A549 (cell line): ENCODE measurements at regions not wholly inside any gene's neighbourhood (a gene's known extent, or its start where the extent isn't known, plus 50 kb on each side); places are given as distances from the start of the nearest gene placed in this dataset.

Source experiments
- ATOH8 ChIP-seq: fragments of 250-450 bp; sonication (Bioruptor Pico); IDR thresholded peaks from 2 replicates; pipeline ENCODE4 v1.5.0; 2020; ENCODE audit warnings: low read depth, mild to moderate bottlenecking, moderate library complexity
- CBX2 ChIP-seq: fragments of 200-600 bp; sonication (generic); IDR thresholded peaks from 2 replicates; pipeline ENCODE4 v1.6.1; 2016; ENCODE audit warnings: low read depth, mild to moderate bottlenecking, borderline replicate concordance
- CEBPB ChIP-seq, 2 experiments: fragments of >200 bp in 1 of 2; sonication (Bioruptor Twin) in 1 of 2; formaldehyde crosslinking in 1 of 2; IDR thresholded peaks; 2 replicates each; pipeline ENCODE4 v1.6.1; 2012 to 2016
- CHD2 ChIP-seq: fragments of 150-350 bp; IDR thresholded peaks from 2 replicates; pipeline ENCODE4 v1.6.1; 2014; ENCODE audit warnings: low read length; ENCODE audit not compliant: partially characterized antibody
- CTCF ChIP-seq: fragments of >200 bp; sonication (Bioruptor Twin); formaldehyde crosslinking; IDR thresholded peaks from 3 replicates; pipeline ENCODE4 v1.5.1; 2016
- EHMT2 ChIP-seq: fragments of 200-600 bp; sonication (generic); IDR thresholded peaks from 2 replicates; pipeline ENCODE4 v1.6.1; 2016; ENCODE audit warnings: antibody characterized with exemption, low read depth, mild to moderate bottlenecking, moderate library complexity
- HMGXB4 ChIP-seq: fragments of 250-450 bp; sonication (Bioruptor Pico); IDR thresholded peaks from 2 replicates; pipeline ENCODE4 v1.5.0; 2021; ENCODE audit warnings: mild to moderate bottlenecking, moderate library complexity, borderline replicate concordance
- JUN ChIP-seq, 2 experiments: fragments of >200 bp; sonication (Bioruptor Twin); formaldehyde crosslinking; IDR thresholded peaks; 2 replicates in 1 of 2; 3 replicates in 1 of 2; pipeline ENCODE4 v1.6.1; 2016 to 2017
- KDM1A ChIP-seq: fragments of 200-600 bp; sonication (generic); IDR thresholded peaks from 2 replicates; pipeline ENCODE4 v1.6.1; 2016; ENCODE audit warnings: low read depth, mild to moderate bottlenecking
- MAX ChIP-seq: IDR thresholded peaks from 2 replicates; pipeline ENCODE4 v1.6.1; 2012
- NPAS2 ChIP-seq: fragments of 250-450 bp; sonication (Bioruptor Pico); IDR thresholded peaks from 2 replicates; pipeline ENCODE4 v1.8.0; 2022; ENCODE audit warnings: mild to moderate bottlenecking, moderate library complexity, borderline replicate concordance
- NR3C1 ChIP-seq: fragments of >200 bp; sonication (Bioruptor Twin); formaldehyde crosslinking; IDR thresholded peaks from 3 replicates; pipeline ENCODE4 v1.6.1; 2017
- POLR2A ChIP-seq: IDR thresholded peaks from 2 replicates; pipeline ENCODE4 v1.6.1; 2012; ENCODE audit warnings: mild to moderate bottlenecking, low read length
- RCOR1 ChIP-seq: fragments of 150-350 bp; IDR thresholded peaks from 2 replicates; pipeline ENCODE4 v1.6.1; 2014; ENCODE audit warnings: antibody characterized with exemption, low read length, low read depth

DNA sequence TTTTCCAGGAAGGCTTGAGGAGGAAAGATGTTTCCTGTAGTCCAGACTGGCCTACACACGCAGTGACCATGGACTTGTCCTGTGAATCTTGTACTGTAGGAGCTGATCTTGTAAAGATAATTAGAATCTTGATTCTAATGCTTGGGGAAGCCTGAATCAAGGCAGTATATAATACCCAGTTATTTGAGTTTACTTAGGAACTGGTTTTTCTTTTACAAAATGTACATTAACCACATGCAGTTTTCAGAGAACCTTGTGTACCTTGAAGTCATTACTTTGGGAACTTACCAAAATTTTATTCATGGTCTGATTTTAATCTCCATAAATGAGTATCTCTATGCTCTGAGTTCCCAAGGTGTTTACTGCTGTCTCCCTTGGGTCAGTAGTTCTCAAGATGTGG is 439.9 kb upstream of the AZI2 start:
- no peak for TF ChIP-seq POLR2A
- no peak for TF ChIP-seq CTCF
- no peak for TF ChIP-seq NR3C1
- TF ChIP-seq RCOR1: no peak
- no peak for TF ChIP-seq CHD2
- TF ChIP-seq JUN (IDR thresholded peaks at IDR 0.05): no peak
- no peak for TF ChIP-seq EHMT2
- no peak for TF ChIP-seq NPAS2 (CRISPR knock-in tag)
- TF ChIP-seq CBX2: no peak
- no peak for TF ChIP-seq ATOH8
- TF ChIP-seq HMGXB4: no peak
- no peak for TF ChIP-seq KDM1A
- TF ChIP-seq CEBPB (IDR thresholded peaks at IDR 0.05): no peak
- no peak for TF ChIP-seq MAX
